ENCODE measurements at regions not wholly inside any gene's neighbourhood (a gene's known extent, or its start where the extent isn't known, plus 50 kb on each side); places are given as distances from the start of the nearest gene placed in this dataset.
"Not testable (repeated sequence)": the region's sequence is repeated elsewhere in the genome, so short reads cannot be mapped to it uniquely, and the experiment has no call there.

- 89% methylated on average over 3 of the region's 3 CpGs for WGBS, 2 donors
- intact Hi-C loops (cut with DNase I): no loop called here
- DNase-seq: no peak
- no peaks in the 10 kb centered on the region for H3K36me3 ChIP-seq
- H3K27ac ChIP-seq: no peak overlapping the region
- no peaks in the 10 kb centered on the region for H3K9me3 ChIP-seq
- H3K27me3 ChIP-seq: no peaks in the 10 kb centered on the region
- no peak overlapping the region for H3K4me3 ChIP-seq (replicated peaks in 1 of 3)
- TF ChIP-seq POLR2A (IDR thresholded peaks at IDR 0.05) (no peak), CTCF (IDR thresholded peaks at IDR 0.05) (no peak)
- no peaks in the 10 kb centered on the region for H3K4me1 ChIP-seq
Measured at GRCh38 chr5:51685419-51685818, 302.2 kb downstream of the ISL1 start.

DNA sequence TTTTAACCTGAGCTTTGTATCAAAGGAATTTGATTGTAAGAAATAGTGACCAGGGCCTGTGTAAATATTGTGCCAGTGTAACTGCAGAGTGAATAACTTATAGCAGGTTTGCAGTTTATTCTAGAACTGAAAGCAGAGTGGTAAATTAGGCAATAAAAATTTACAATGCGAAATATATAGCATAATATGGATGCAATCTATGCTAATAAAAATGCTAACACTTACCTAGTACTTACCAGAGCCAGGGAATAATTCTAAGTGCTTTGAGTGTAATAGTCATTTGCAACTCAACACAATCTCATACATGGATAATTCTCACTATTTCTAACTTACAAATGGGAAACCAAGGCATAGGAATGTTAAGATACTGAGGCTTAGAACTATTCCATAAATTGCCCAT, 303.4 kb downstream of the ISL1 start:
- H3K4me3 ChIP-seq (replicated peaks in 1 of 3): no peak overlapping the region
- TF ChIP-seq CTCF (IDR thresholded peaks at IDR 0.05): no peak
- TF ChIP-seq POLR2A (IDR thresholded peaks at IDR 0.05): no peak
- no peak for DNase-seq
- no peak overlapping the region for H3K27ac ChIP-seq
- no peaks in the 10 kb centered on the region for H3K36me3 ChIP-seq
- intact Hi-C loops (cut with DNase I): no loop called here
- no peaks in the 10 kb centered on the region for H3K9me3 ChIP-seq
- H3K27me3 ChIP-seq: no peaks in the 10 kb centered on the region
- H3K4me1 ChIP-seq: no peaks in the 10 kb centered on the region
- 94 to 97% methylated on average over 1 of the region's 1 CpG for WGBS, 2 donors

DNA sequence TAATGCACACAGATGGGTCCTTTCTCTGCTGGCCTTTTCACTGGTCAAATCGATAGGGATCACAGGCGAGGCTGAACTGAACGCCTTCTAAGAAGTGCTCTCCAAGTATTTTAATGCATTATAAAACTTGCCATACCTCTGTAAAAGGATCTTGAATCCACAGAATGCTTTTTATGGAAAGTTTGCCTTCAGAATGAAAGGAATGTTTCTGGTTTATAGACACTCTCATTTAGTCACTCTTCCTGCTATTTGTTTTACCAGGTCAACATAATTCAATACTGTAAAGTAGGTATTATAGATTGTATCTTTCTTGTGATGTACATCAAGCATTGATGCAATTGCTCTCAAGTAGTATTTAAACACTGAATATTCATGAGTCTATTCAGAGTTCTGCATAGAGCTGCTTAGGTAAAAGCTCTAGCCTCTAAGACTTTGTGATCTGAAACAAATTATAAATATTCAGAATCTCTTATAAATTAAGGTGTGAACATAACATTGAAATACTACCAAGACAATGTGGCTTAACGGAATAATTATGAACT, 308.4 kb downstream of the ISL1 start:
- no peaks in the 10 kb centered on the region for H3K36me3 ChIP-seq
- H3K27me3 ChIP-seq: no peaks in the 10 kb centered on the region
- no peak overlapping the region for H3K4me3 ChIP-seq (replicated peaks in 1 of 3)
- H3K27ac ChIP-seq: no peak overlapping the region
- 67 to 68% methylated on average over 4 of the region's 4 CpGs for WGBS, 2 donors
- intact Hi-C loops (cut with DNase I): no loop called here
- no peak for DNase-seq
- TF ChIP-seq POLR2A (IDR thresholded peaks at IDR 0.05) (no peak), CTCF (IDR thresholded peaks at IDR 0.05) (no peak)
- H3K4me1 ChIP-seq: no peaks in the 10 kb centered on the region
- no peaks in the 10 kb centered on the region for H3K9me3 ChIP-seq

GRCh38 chr5:51694826-51695225, 311.6 kb downstream of the ISL1 start:
- DNase-seq: no peak
- intact Hi-C loops (cut with DNase I): no loop called here

GRCh38 chr5:51696122-51696521, 312.9 kb downstream of the ISL1 start:
- DNase-seq: no peak
- H3K27ac ChIP-seq: no peak overlapping the region
- intact Hi-C loops (cut with DNase I): no loop called here
- 84 to 88% methylated on average over 3 of the region's 3 CpGs for WGBS, 2 donors
- no peaks in the 10 kb centered on the region for H3K4me1 ChIP-seq
- no peaks in the 10 kb centered on the region for H3K36me3 ChIP-seq
- no peaks in the 10 kb centered on the region for H3K27me3 ChIP-seq
- H3K9me3 ChIP-seq: no peaks in the 10 kb centered on the region
- TF ChIP-seq POLR2A (IDR thresholded peaks at IDR 0.05) (no peak), CTCF (IDR thresholded peaks at IDR 0.05) (no peak)
- H3K4me3 ChIP-seq (replicated peaks in 1 of 3): no peak overlapping the region

More at GRCh38 chr5:51694826-51695225, 311.6 kb downstream of the ISL1 start:
- TF ChIP-seq CTCF (IDR thresholded peaks at IDR 0.05) (no peak), POLR2A (IDR thresholded peaks at IDR 0.05) (no peak)
- no peak overlapping the region for H3K4me3 ChIP-seq (replicated peaks in 1 of 3)
- no peaks in the 10 kb centered on the region for H3K9me3 ChIP-seq
- 30 to 83% methylated on average over 2 of the region's 2 CpGs for WGBS, 2 donors
- H3K4me1 ChIP-seq: no peaks in the 10 kb centered on the region
- no peak overlapping the region for H3K27ac ChIP-seq
- H3K36me3 ChIP-seq: no peaks in the 10 kb centered on the region
- H3K27me3 ChIP-seq: no peaks in the 10 kb centered on the region

DNA sequence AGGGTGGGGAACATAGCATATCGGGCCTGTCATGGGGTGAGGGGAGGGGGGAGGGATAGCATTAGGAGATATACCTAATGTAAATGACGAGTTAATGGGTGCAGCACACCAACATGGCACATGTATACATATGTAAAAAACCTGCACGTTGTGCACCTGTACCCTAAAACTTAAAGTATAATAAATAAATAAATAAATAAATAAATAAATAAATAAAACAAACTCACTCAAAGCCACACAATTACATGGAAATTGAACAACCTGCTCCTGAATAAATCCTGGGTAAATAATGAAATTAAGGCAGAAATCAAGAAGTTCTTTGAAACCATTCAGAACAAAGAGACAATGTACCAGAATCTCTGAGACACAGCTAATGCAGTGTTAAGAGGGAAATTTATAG, 318.8 kb downstream of the ISL1 start:
- not testable (repeated sequence) for H3K27ac ChIP-seq

More for the DNA sequence above, 318.8 kb downstream of the ISL1 start:
- WGBS, 2 donors: 86 to 93% methylated on average over 3 of the region's 3 CpGs
- intact Hi-C loops (cut with DNase I); H3K36me3 ChIP-seq; H3K27me3 ChIP-seq; H3K4me1 ChIP-seq; DNase-seq; H3K4me3 ChIP-seq (replicated peaks in 1 of 3); H3K9me3 ChIP-seq: not testable (repeated sequence)
